ENCODE measurements at regions not wholly inside any gene's neighbourhood (a gene's known extent, or its start where the extent isn't known, plus 50 kb on each side); places are given as distances from the start of the nearest gene placed in this dataset.

- TF ChIP-seq EZH2 (IDR thresholded peaks at IDR 0.05): no peak
- no peak for TF ChIP-seq POLR2AphosphoS5 (IDR thresholded peaks at IDR 0.05; ENCODE audit: borderline replicate concordance, low read depth, low read length)
Measured at GRCh38 chr17:12252462-12252861, 231.8 kb downstream of the MAP2K4 start.
